Osteoblast (primary cell): ENCODE measurements at regions not wholly inside any gene's neighbourhood (a gene's known extent, or its start where the extent isn't known, plus 50 kb on each side); places are given as distances from the start of the nearest gene placed in this dataset.
A peak's percentile ranks its signal among the peaks of the same experiment; 100 is the strongest.

Source experiments
- DNase-seq: peaks from one replicate; pipeline ENCODE4 v3.0.0; 2011; ENCODE audit warnings: low spot score, mixed read lengths; ENCODE audit not compliant: insufficient read length; ENCODE audit errors: missing footprints
- H2AFZ ChIP-seq: 2 replicates; pipeline ENCODE4 v1.6.0; 2011; ENCODE audit warnings: mild to moderate bottlenecking, low read length
- H3K27ac ChIP-seq: 2 replicates; pipeline ENCODE4 v1.5.1; 2011; ENCODE audit warnings: mild to moderate bottlenecking, low read depth, low read length, moderate library complexity
- H3K27me3 ChIP-seq: 2 replicates; pipeline ENCODE4 v1.6.0; 2012; ENCODE audit warnings: mild to moderate bottlenecking, control low read depth, inconsistent platforms, low read length, moderate library complexity; ENCODE audit not compliant: insufficient read depth
- H3K36me3 ChIP-seq: 2 replicates; pipeline ENCODE4 v1.5.1; 2011; ENCODE audit warnings: mild to moderate bottlenecking, low read length, control low read depth, moderate library complexity; ENCODE audit not compliant: insufficient read depth
- H3K4me1 ChIP-seq: 2 replicates; pipeline ENCODE4 v1.5.1; 2011; ENCODE audit warnings: mild to moderate bottlenecking, low read length, control low read depth, moderate library complexity; ENCODE audit not compliant: insufficient read depth
- H3K4me2 ChIP-seq: 2 replicates; pipeline ENCODE4 v1.6.0; 2011; ENCODE audit warnings: mild to moderate bottlenecking, low read length; ENCODE audit not compliant: insufficient read depth
- H3K4me3 ChIP-seq: fragments of 200-600 bp; sonication (generic); 3 replicates; pipeline ENCODE4 v1.5.1; 2012; ENCODE audit warnings: mild to moderate bottlenecking, low read length, inconsistent platforms; ENCODE audit not compliant: insufficient read depth
- H3K79me2 ChIP-seq: 2 replicates; pipeline ENCODE4 v1.6.0; 2012; ENCODE audit warnings: mild to moderate bottlenecking, low read length, control low read depth, inconsistent platforms; ENCODE audit not compliant: insufficient read depth
- H3K9me3 ChIP-seq: 2 replicates; pipeline ENCODE4 v1.5.1; 2011; ENCODE audit warnings: low read depth, low read length, control low read depth
- H4K20me1 ChIP-seq: 2 replicates; pipeline ENCODE4 v1.6.0; 2012; ENCODE audit warnings: mild to moderate bottlenecking, low read length, control low read depth; ENCODE audit not compliant: insufficient read depth
- CTCF ChIP-seq: IDR thresholded peaks from 2 replicates; pipeline ENCODE4 v1.5.1; 2011; ENCODE audit warnings: mild to moderate bottlenecking, low read depth, low read length, moderate library complexity; ENCODE audit errors: extremely low read depth

GRCh38 chrX:30488092-30488491 lies 89.5 kb downstream of the TASL start:
- Histone ChIP-seq H3K4me1 (no peaks in the 10 kb centered on the region), H3K36me3 (no peaks in the 10 kb centered on the region), H4K20me1 (no peaks in the 10 kb centered on the region), H2AFZ (no peak overlapping the region), H3K27me3 (no peaks in the 10 kb centered on the region), H3K4me2 (no peak overlapping the region), H3K27ac (no peak overlapping the region), H3K4me3 (no peak overlapping the region), H3K79me2 (no peaks in the 10 kb centered on the region), H3K9me3 (no peaks in the 10 kb centered on the region)
- DNase-seq, result no peak
- TF ChIP-seq CTCF, result peak; percentile 29

- no peaks in the 10 kb centered on the region for H3K27me3 ChIP-seq
- no peak for TF ChIP-seq CTCF
- no peak for DNase-seq
- no peak overlapping the region for H3K27ac ChIP-seq
- H3K4me1 ChIP-seq, result no peaks in the 10 kb centered on the region
- H3K4me3 ChIP-seq, result no peak overlapping the region
- H2AFZ ChIP-seq, result no peak overlapping the region
- no peaks in the 10 kb centered on the region for H3K36me3 ChIP-seq
- no peak overlapping the region for H3K4me2 ChIP-seq
- H4K20me1 ChIP-seq, result no peaks in the 10 kb centered on the region
- no peaks in the 10 kb centered on the region for H3K9me3 ChIP-seq
- no peaks in the 10 kb centered on the region for H3K79me2 ChIP-seq
Measured at GRCh38 chrX:30483996-30484395, 93.6 kb downstream of the TASL start.

DNA sequence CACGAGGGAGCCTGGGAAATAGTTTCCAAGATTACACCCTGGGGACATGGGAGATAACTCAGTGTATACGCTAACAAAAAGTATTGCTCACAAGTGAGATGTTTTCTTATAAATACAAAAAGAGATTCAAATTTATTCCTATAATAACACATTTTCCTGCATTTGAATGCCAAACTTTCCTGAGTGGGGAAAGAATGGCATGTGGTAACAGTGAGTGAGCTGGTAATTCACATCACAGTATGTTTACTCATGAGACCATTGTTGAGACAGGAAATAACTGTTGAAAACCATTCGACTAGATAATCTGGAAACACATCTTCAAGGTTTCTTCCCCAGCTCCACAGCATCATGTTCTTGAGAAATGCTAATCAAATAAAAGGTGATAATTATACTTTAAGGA lies 109.1 kb downstream of the TASL start:
- H3K27ac ChIP-seq, result no peak overlapping the region
- H3K4me3 ChIP-seq, result no peak overlapping the region
- H3K9me3 ChIP-seq, result no peaks in the 10 kb centered on the region
- H3K27me3 ChIP-seq, result no peaks in the 10 kb centered on the region
- no peaks in the 10 kb centered on the region for H4K20me1 ChIP-seq
- no peak for TF ChIP-seq CTCF
- H3K36me3 ChIP-seq, result no peaks in the 10 kb centered on the region
- no peak overlapping the region for H3K4me2 ChIP-seq
- DNase-seq, result no peak
- H2AFZ ChIP-seq, result no peak overlapping the region
- no peaks in the 10 kb centered on the region for H3K79me2 ChIP-seq
- no peaks in the 10 kb centered on the region for H3K4me1 ChIP-seq
